GM21529 (cell line): ENCODE measurements at regions not wholly inside any gene's neighbourhood (a gene's known extent, or its start where the extent isn't known, plus 50 kb on each side); places are given as distances from the start of the nearest gene placed in this dataset.
"Not testable (repeated sequence)": the region's sequence is repeated elsewhere in the genome, so short reads cannot be mapped to it uniquely, and the experiment has no call there.

Experiments
- ATAC-seq: cut with Tn5 transposase; IDR thresholded peaks from one replicate; pipeline ENCODE4 v1.9.1; 2021; ENCODE audit not compliant: unreplicated experiment

DNA sequence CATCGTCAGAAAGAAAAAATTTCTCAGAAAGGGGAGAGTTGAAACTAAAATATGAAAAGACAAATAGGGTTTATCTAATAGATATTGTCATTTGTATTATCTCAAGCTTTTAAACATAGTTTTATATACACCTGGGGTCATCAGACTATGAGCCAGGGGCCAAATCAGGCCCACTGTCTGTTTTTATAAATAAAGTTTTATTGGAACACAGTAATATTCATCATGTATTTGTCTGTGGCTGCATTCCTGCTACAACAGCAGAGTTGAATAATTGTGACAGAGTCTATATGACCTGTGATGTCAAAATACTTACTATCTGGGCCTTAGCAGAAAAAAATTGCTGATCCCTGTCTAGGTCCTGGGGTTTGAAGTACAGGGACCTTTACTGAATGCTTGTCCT is 120.5 kb upstream of the RUNX1 start:
- no peak for ATAC-seq

- no peak for ATAC-seq
Measured at GRCh38 chr21:35168735-35169134, 119.6 kb upstream of the RUNX1 start.

DNA sequence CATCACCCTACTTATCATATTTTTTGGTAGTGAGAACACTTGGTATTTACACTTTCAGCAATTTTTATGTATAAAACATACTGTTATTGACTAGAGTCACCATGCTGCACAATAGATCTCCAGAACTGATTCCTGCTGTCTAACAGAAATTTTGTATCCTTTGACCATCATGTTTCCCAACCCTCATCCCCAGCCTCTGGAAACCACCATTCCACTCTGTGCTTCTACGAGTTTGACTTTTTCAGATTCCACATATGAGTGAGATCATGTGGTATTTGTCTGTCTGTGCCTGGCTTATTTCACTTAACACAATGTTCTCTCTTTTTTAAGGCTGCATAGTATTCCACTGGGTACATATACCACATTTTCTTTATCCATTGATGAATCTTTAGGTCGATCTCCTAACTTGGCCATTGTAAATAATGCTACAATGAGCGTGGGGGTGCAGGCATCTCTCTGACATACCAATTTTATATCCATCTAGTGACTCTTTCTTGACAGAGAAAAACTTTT is 115.9 kb upstream of the RUNX1 start:
- ATAC-seq = no peak

- ATAC-seq = no peak
Measured at GRCh38 chr21:35164380-35164779, 115.3 kb upstream of the RUNX1 start.

- ATAC-seq = no peak
Measured at GRCh38 chr21:35163411-35163810, 114.3 kb upstream of the RUNX1 start.

DNA sequence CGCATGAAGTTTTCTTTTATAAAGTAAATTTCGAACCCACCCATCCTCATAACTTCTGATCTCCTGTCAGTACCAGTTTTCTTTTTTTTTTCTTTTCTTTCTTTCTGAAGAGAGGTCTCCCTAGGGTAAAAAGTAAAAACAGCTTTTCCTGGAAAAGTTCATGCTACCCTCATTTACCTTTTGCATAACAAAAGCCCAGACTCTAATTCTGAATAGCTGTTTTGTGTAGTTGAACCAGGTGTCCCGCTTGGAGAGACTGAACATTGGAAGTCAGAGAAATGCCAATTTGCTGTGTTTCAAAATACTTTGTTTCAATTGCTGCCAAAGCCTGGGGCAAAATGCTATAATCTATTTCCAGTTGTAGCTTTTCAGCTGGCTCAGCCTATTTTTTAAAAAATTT is 113.7 kb upstream of the RUNX1 start:
- ATAC-seq = no peak

DNA sequence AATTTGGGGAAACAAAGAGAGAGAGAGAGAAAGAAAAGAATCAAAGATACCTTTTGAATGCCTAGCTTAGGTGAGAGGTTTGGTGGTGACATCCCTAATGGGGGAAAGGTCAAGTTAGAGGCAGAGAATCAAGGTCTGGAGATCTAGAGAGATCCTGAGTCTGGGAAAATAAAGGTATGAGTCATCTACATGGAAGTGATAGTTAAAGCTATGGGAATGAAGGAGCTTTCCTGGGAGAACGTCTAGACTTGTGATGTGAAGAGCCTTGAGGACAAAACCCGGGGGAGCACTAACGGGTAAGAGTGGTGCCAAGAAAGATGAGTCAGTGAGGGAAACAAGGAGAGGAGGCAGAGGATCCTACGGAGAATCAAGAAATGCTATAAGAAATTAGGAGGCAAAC is 110.8 kb upstream of the RUNX1 start:
- ATAC-seq = no peak

DNA sequence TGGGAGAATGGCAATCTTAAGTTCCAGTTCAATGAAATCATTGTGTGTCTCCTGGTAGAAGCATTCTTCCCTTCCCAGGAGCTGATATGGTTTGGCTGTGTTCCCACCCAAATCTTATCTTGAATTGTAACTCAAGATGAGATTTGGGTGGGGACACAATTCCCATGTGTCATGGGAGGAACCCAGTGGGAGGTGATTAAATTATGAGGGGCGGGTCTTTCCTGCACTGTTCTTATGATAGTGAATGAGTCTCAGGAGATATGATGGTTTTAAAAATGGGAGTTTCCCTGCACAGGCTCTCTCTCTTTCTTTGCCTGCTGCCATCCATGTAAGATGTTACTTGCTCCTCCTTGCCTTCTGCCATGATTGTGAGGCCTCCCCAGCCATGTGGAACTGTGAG is 108.3 kb upstream of the RUNX1 start:
- not testable (repeated sequence) for ATAC-seq

DNA sequence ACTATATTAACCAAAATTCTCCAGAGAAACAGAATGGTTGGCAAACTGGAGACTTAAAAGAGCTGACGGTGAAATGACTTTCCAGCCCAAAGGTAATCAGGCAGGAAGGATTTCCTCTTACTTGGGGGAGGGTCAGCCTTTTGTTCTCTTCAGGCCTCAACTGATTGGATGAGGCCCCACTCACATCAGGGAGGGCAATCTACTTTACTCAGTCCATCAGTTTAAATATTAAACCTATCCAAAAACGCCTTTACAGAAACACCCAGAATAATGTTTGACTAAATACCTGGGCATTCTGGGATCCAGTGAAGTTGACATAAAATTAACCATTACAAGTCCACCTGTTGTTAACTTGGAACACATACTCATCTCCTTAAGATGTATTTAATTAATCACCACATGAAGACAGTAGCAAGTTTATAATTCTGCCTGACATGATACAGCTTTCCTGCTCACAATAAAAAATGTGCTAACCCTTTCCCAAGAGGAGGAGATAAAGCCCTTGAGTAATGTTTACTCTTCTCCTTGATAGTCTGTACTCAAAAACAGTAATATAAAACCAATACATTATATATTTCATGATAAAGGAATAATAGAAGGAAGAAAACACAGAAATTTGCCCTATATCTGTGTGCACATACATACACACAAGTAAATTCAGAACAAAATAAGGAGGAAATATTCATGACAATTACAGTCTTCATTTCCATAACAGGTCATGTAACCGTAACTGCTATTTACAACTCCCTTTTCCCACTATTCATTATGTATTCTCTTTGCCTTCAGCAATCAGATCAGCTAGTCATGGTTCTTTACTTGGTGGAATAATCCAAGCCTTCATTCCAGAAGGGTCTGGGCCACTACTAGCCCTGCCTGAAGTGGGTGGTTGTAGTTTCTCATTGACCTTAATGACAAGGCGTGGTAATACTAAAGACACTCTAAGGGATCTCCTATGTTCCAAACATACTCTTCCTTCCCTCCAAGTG is 107.5 kb upstream of the RUNX1 start:
- no peak for ATAC-seq

DNA sequence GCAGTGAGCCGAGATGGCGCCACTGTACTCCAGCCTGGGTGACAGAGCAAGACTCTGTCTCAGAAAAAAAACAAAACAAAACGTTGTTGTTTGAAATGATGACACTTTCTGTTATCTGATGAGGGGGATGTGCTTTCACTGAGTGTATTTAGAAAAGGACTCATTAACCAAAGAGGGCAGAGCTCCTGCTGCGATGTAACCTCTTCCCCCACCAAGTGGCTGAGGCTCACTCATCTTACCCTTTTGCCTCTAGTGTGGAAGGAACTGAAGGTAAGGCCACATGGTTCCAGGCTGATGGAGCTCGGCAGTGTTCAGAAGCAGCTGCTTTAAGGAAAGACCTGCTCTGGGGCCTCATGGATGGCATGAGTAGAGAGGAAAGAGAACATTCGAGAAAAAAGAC is 105.7 kb upstream of the RUNX1 start:
- ATAC-seq = no peak

GRCh38 chr21:35153671-35154070 is 104.6 kb upstream of the RUNX1 start:
- no peak for ATAC-seq

GRCh38 chr21:35150562-35151226 is 101.6 kb upstream of the RUNX1 start:
- ATAC-seq = no peak

- no peak for ATAC-seq
Measured at GRCh38 chr21:35149698-35150097, 100.6 kb upstream of the RUNX1 start.

DNA sequence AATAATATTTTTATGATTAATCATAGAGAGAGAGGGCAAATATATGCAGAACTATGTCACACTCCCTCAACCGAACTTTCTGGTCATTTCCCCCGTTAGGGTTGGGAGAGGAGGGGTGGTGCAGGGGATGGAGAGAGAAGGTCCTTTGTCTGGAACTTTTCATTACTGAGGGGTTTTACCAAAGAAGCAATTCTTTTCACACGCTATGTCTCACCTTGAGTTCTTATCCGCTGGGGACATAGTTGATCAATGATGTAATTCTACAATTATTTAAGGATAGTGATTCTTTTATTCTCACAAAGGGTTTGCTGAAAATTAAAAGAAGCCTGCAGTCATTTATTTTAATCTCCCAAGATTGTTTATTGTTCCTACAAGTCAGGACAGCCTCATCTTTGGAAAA is 98.3 kb upstream of the RUNX1 start:
- no peak for ATAC-seq

DNA sequence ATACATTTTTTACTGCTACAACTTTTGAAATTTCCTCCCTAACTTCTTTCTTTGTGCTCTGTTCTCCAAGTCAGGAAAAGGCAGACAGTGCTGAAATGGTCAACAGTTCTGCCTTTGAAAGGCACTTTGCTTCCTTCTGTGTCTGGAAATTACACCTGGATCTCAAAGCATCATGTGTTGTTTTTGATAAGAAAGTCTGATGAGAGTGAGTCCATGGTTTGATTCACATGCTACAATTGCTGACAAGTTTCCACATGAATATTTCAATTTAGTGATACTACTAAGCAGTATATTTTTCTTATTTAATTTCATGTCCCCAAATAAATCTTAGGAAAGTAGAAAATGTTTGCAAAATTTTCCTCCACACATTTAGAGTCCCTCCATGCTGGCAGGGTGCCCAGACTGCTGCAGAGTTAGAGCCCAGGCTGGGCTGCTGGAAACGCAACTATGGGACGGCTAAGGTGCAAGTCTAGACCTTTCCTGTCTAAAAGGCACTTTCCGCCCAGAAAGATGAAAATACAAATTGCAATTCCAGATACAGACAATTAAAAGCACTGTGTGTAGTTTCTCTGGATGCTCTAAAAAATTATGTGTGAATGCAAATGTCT is 96.6 kb upstream of the RUNX1 start:
- ATAC-seq = no peak

DNA sequence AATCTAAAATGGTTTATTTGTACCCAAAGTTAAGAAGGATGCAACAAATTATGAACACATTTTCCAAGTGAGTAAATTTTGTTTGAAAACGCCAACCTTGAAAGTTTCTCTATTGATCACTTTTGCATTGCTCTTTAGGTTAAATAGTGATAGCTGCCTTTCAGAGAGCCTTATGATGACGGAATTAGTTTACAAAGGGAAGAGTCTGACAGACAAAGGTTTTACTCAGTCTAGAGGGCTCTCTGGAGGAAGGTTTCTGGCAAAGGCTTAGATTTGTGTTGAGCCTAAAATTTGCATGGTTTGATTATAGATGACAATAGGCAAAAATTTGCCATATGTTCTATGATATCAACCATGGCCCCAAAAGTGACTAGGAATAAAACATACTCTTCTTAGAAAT is 95.9 kb upstream of the RUNX1 start:
- ATAC-seq = no peak

DNA sequence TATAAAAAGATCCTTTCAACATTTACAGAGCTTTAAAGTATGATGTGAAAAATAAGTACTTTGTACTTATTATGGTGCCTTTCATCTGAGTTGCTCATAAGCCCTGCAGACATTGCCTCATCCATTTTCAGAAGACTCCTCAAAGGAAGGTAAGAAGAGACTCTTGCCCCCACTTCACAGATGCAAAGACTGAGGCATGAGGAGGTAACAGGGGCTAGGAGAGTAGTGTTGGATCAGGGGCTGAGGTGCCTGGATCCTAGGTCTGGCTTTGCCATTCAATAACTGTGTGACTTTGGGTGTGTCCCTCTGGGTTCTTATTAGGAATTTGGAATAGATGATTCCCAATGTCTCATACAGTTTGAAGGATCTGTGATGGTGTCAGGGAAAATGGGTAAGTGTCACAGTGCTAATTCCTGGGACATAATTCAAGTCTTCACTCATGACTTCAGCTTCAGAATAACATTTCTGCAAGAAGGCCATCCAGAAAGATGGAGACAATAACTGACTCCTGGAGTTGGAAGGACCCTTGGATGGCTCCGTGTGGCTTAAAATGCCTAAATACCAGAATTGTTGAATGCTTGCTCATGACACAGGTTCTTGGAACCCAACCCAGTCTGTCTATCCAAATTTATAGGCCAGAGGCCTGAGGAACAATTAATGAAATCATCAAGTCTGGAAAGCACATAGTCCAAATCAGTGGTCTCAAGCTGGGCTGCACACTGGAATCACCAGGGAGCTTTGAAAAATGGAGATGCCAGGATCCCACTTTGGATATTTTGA is 93.1 kb upstream of the RUNX1 start:
- ATAC-seq = no peak

DNA sequence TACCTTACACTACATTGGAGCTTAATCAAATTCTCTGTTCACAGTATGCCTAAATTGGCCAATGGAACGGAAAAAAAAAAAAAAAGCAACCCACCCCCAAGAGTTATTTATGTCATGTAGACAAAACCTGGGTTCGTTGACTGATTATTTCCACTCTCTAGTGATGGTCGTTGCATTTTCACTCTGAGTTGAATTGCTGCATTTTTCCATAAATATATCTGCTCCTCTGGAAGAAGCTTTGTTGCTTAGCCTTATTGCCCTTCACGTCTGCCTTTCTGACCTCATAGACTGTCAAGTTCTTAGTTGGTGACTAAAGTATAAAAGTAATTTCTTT is 90.2 kb upstream of the RUNX1 start:
- ATAC-seq = no peak

GRCh38 chr21:35138665-35139381 is 89.7 kb upstream of the RUNX1 start:
- no peak for ATAC-seq

GRCh38 chr21:35136586-35137219 is 87.6 kb upstream of the RUNX1 start:
- ATAC-seq = no peak
